Fibroblast of mammary gland (primary cell): ENCODE measurements at regions not wholly inside any gene's neighbourhood (a gene's known extent, or its start where the extent isn't known, plus 50 kb on each side); places are given as distances from the start of the nearest gene placed in this dataset.

ENCODE experiments used
- DNase-seq: peaks from one replicate; pipeline ENCODE4 v3.0.0-alpha.2; 2010; ENCODE audit warnings: low read depth
- H3K4me3 ChIP-seq: 2 replicates; pipeline ENCODE4 v1.5.1; 2011; ENCODE audit warnings: low read depth, mild to moderate bottlenecking, low read length, moderate library complexity; ENCODE audit not compliant: control insufficient read depth
- CTCF ChIP-seq: conservative IDR thresholded peaks from 2 replicates; pipeline ENCODE4 v1.5.1; 2011; ENCODE audit warnings: low read depth, low read length, inconsistent platforms; ENCODE audit not compliant: control insufficient read depth, insufficient read depth

GRCh38 chr4:20359692-20360091, 108.0 kb downstream of the SLIT2 start:
- DNase-seq, result no peak
- TF ChIP-seq CTCF, result no peak
- H3K4me3 ChIP-seq, result no peak overlapping the region

GRCh38 chr4:20362148-20362547, 110.4 kb downstream of the SLIT2 start:
- DNase-seq, result no peak
- no peak overlapping the region for H3K4me3 ChIP-seq
- TF ChIP-seq CTCF, result no peak

GRCh38 chr4:20364969-20365368, 113.3 kb downstream of the SLIT2 start:
- H3K4me3 ChIP-seq, result no peak overlapping the region
- no peak for TF ChIP-seq CTCF
- DNase-seq, result no peak

- no peak for DNase-seq
- TF ChIP-seq CTCF, result no peak
Observed at GRCh38 chr4:20367446-20367845, 115.7 kb downstream of the SLIT2 start.

GRCh38 chr4:20368926-20369325, 117.2 kb downstream of the SLIT2 start:
- H3K4me3 ChIP-seq, result no peak overlapping the region
- no peak for TF ChIP-seq CTCF
- DNase-seq, result peak; percentile 31

More at GRCh38 chr4:20367446-20367845, 115.7 kb downstream of the SLIT2 start:
- H3K4me3 ChIP-seq, result no peak overlapping the region

- no peak overlapping the region for H3K4me3 ChIP-seq
- peak; percentile 54 for DNase-seq
- no peak for TF ChIP-seq CTCF
Observed at GRCh38 chr4:20370274-20370673, 118.6 kb downstream of the SLIT2 start.

GRCh38 chr4:20376070-20376469, 124.4 kb downstream of the SLIT2 start:
- no peak overlapping the region for H3K4me3 ChIP-seq
- no peak for TF ChIP-seq CTCF
- DNase-seq, result no peak
